ENCODE measurements at regions not wholly inside any gene's neighbourhood (a gene's known extent, or its start where the extent isn't known, plus 50 kb on each side); places are given as distances from the start of the nearest gene placed in this dataset.
"Not testable (repeated sequence)": the region's sequence is repeated elsewhere in the genome, so short reads cannot be mapped to it uniquely, and the experiment has no call there.

- no peak for DNase-seq
These were observed 95.3 kb upstream of the CARD11 start for GRCh38 chr7:3138997-3139396.

GRCh38 chr7:3140834-3141233 is 97.2 kb upstream of the CARD11 start:
- no peak for DNase-seq

- DNase-seq, result no peak
These were observed 97.7 kb upstream of the CARD11 start for GRCh38 chr7:3141326-3141725.

GRCh38 chr7:3143869-3144775 is 100.5 kb upstream of the CARD11 start:
- DNase-seq, result no peak

GRCh38 chr7:3144776-3145125 is 101.1 kb upstream of the CARD11 start:
- not testable (repeated sequence) for DNase-seq

- DNase-seq, result no peak
These were observed 103.0 kb upstream of the CARD11 start for GRCh38 chr7:3146571-3147226.

GRCh38 chr7:3148471-3148870 is 104.8 kb upstream of the CARD11 start:
- not testable (repeated sequence) for DNase-seq

GRCh38 chr7:3149231-3149995 is 105.7 kb upstream of the CARD11 start:
- no peak for DNase-seq

GRCh38 chr7:3150027-3150426 is 106.4 kb upstream of the CARD11 start:
- no peak for DNase-seq

GRCh38 chr7:3151784-3152183 is 108.1 kb upstream of the CARD11 start:
- no peak for DNase-seq

GRCh38 chr7:3152714-3153113 is 109.0 kb upstream of the CARD11 start:
- DNase-seq, result no peak

- DNase-seq, result no peak
These were observed 109.5 kb upstream of the CARD11 start for GRCh38 chr7:3153118-3153517.

- no peak for DNase-seq
These were observed 110.7 kb upstream of the CARD11 start for GRCh38 chr7:3154317-3154716.

- DNase-seq, result no peak
These were observed 111.3 kb upstream of the CARD11 start for GRCh38 chr7:3154881-3155494.

- DNase-seq, result no peak
These were observed 112.8 kb upstream of the CARD11 start for GRCh38 chr7:3156508-3156907.

- no peak for DNase-seq
These were observed 114.1 kb upstream of the CARD11 start for GRCh38 chr7:3157566-3158287.

GRCh38 chr7:3158341-3158760 is 114.7 kb upstream of the CARD11 start:
- DNase-seq, result no peak

GRCh38 chr7:3159039-3159438 is 115.4 kb upstream of the CARD11 start:
- DNase-seq, result no peak

- DNase-seq, result no peak
These were observed 115.8 kb upstream of the CARD11 start for GRCh38 chr7:3159445-3159844.

GRCh38 chr7:3159926-3160325 is 116.3 kb upstream of the CARD11 start:
- DNase-seq, result not testable (repeated sequence)

- no peak for DNase-seq
These were observed 118.6 kb upstream of the CARD11 start for GRCh38 chr7:3162289-3162688.

GRCh38 chr7:3162798-3163197 is 119.1 kb upstream of the CARD11 start:
- DNase-seq, result not testable (repeated sequence)

All from NCI-H1930 (cell line).